HCT116 (cell line): ENCODE measurements at regions not wholly inside any gene's neighbourhood (a gene's known extent, or its start where the extent isn't known, plus 50 kb on each side); places are given as distances from the start of the nearest gene placed in this dataset.

Experiments
- FOSL1 ChIP-seq: IDR thresholded peaks from 2 replicates; pipeline ENCODE4 v1.6.1; 2012; ENCODE audit warnings: low read depth
- JUND ChIP-seq: IDR thresholded peaks from 2 replicates; pipeline ENCODE4 v1.6.1; 2012
- POLR2A ChIP-seq: IDR thresholded peaks from 2 replicates; pipeline ENCODE4 v1.7.0; 2011; ENCODE audit warnings: borderline replicate concordance; ENCODE audit not compliant: insufficient read depth, insufficient read length; ENCODE audit errors: extremely low read depth
- POLR2AphosphoS5 ChIP-seq: IDR thresholded peaks from 2 replicates; pipeline ENCODE4 v1.6.1; 2011; ENCODE audit warnings: mild to moderate bottlenecking, low read depth, low read length, moderate library complexity
- YY1 ChIP-seq: IDR thresholded peaks from 2 replicates; pipeline ENCODE4 v1.6.1; 2011; ENCODE audit warnings: low read length, low read depth, moderate library complexity, mild to moderate bottlenecking; ENCODE audit not compliant: insufficient replicate concordance; ENCODE audit errors: extremely low read depth
- TF ChIP-seq, protein P1 (sequence below), 3 experiments: fragments of 200-600 bp in 1 of 3; sonication (generic) in 1 of 3; IDR thresholded peaks in 2 of 3; conservative IDR thresholded peaks in 1 of 3; 2 replicates each; pipeline ENCODE4 v1.5.1; 2012 to 2017; ENCODE audit warnings: low read depth in 2 of 3, low read length in 2 of 3, antibody characterized with exemption in 1 of 3, borderline replicate concordance in 1 of 3, control low read depth in 1 of 3, mild to moderate bottlenecking in 1 of 3, mixed read lengths in 1 of 3, mixed run types in 1 of 3, moderate library complexity in 1 of 3; ENCODE audit not compliant: insufficient read depth in 1 of 3

DNA sequence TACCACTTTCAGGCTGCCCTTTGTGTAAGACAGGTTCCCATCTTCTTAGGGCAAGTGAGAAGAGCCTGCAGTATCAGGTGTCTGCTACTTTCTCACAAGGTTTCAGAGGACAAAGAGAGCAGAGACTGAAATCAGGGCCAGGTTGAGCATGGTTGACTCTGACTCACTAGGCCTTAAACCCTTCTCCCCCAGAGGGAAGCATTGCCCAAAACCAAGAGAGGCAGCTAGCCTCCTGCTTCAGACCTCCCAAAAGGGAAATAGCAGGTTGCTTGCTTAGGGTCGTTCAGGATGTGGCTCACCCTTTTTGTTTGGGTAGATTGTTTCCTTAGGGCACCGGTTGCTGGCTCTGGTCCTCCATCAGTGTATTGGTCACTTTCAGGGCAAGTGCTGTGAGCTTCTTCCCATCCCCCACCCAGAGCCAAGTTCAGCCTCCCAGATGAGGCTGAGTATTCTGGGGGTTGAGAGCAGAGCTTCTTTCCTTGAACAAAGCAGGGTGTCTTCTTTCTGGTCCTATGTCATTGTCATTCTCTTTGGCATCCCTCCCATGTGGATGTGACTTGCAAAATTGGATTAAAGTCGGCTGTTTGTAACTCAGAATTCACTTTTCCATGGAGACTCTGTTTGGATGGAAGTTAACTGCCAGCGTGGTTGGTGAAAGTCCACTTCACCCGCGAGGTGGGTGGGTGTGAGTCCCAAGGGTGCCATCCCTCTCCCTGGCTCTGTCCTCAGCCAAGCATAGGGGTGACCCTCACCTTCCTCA is 55.5 kb upstream of the GALNT2 start:
- no peak for TF ChIP-seq JUND
- TF ChIP-seq, protein P1, sequence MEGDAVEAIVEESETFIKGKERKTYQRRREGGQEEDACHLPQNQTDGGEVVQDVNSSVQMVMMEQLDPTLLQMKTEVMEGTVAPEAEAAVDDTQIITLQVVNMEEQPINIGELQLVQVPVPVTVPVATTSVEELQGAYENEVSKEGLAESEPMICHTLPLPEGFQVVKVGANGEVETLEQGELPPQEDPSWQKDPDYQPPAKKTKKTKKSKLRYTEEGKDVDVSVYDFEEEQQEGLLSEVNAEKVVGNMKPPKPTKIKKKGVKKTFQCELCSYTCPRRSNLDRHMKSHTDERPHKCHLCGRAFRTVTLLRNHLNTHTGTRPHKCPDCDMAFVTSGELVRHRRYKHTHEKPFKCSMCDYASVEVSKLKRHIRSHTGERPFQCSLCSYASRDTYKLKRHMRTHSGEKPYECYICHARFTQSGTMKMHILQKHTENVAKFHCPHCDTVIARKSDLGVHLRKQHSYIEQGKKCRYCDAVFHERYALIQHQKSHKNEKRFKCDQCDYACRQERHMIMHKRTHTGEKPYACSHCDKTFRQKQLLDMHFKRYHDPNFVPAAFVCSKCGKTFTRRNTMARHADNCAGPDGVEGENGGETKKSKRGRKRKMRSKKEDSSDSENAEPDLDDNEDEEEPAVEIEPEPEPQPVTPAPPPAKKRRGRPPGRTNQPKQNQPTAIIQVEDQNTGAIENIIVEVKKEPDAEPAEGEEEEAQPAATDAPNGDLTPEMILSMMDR (IDR thresholded peaks at IDR 0.05 in 2 of 3, conservative IDR thresholded peaks at IDR 0.05 in 1 of 3; ENCODE audit: borderline replicate concordance in 1 of 3, insufficient read depth in 1 of 3, low read depth in 2 of 3, low read length in 2 of 3) = no peak
- TF ChIP-seq FOSL1 = no peak
- TF ChIP-seq POLR2AphosphoS5 = no peak
- no peak for TF ChIP-seq YY1
- no peak for TF ChIP-seq POLR2A
